HG02973 (cell line): ENCODE measurements at regions not wholly inside any gene's neighbourhood (a gene's known extent, or its start where the extent isn't known, plus 50 kb on each side); places are given as distances from the start of the nearest gene placed in this dataset.

Experiments
- ATAC-seq: cut with Tn5 transposase; IDR thresholded peaks from one replicate; pipeline ENCODE4 v1.9.1; 2021; ENCODE audit warnings: moderate library complexity; ENCODE audit not compliant: unreplicated experiment

DNA sequence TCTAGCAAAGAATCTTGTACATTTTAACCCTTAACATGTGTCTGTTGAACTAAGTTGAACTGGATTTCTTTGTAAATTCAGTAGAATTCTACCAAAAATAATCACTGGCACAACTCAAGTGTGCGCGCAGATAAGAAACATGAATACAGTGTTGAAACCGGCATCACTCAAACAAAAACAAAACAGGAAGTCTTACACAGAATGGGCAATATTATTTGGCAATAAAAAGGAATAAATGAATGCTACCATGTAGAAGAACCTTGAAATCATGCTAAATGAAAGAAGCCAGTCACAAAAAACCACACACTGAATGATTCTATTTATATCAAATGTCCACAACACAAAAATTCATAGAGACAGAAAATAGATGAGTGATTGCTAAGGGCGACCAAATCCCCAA lies 102.9 kb upstream of the ZFHX3 start:
- ATAC-seq = no peak

GRCh38 chr16:73149334-73149733 lies 101.4 kb upstream of the ZFHX3 start:
- ATAC-seq = no peak

GRCh38 chr16:73147958-73148357 lies 100.0 kb upstream of the ZFHX3 start:
- no peak for ATAC-seq

DNA sequence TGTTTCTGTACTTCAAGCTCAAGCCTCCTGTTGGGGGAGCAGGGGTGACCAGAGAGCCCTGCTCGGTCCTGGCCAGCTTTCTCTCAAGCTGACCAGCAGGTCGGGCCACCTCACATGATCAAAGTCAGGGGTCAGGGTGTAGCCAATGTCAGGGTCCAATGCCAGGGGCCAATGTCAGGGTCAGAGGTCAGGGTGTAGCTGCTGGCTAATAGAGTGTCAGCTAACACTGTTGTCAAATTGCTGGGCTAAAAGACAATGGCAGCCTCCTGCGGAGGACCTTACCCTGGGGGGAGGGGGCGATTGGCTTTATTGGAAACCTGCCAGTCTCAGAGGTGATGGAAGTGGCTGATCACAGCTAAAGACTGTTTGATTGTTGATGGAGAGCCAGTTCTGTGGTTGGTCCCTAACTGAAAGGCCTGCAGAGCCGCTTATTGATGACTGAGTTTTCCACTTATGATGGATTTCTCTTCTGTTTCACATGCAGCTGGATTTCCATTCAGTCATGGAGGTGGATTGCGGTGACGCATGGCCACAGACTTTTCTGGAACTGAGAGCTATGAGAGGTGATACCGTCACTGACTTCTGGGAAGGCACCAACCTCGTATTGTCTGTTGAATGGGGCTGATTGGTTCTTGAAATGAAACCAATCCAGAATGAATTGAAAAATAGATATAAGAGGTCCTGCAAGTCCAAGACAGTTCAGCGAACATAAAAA lies 97.4 kb upstream of the ZFHX3 start:
- ATAC-seq = no peak

- ATAC-seq = no peak
Measured at GRCh38 chr16:73143576-73144422, 95.9 kb upstream of the ZFHX3 start.

DNA sequence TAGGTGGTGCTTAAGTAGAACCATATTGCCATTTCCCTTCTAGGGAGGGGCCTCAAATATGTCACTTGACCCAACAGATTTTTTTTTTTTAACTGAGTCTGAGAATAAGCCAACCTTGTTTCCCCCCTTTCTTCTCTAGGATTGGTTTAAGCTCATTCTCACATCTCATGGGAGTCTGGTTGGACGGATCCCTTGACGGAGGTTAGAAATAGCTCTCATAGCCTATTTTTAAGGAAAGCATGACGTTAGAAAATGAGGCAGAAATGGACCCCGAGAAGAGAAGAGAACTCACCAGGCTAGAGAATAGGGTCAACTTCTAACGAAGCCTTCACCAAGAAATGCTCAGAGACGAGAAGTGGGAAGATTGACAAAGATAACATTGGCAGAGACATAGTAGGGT lies 95.1 kb upstream of the ZFHX3 start:
- no peak for ATAC-seq

- ATAC-seq = no peak
Measured at GRCh38 chr16:73142053-73142854, 94.3 kb upstream of the ZFHX3 start.

DNA sequence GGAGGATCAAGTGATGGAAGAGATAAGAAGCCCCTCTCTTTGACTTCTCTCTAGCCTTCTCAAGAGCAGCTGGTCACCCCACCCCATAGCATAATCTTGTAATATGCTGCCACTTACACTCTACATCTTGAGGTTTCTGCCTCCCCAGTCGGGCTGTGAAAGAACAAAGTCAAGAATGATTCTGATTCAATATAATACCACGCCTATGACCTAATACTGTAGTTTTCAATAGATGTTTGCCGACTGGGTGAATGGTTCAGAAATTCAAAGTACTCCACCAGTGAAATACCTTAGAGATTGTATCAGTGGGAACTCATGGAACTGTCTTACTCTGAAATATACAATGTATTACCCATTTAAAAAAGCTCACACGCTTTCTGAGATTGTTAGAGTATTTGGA lies 93.0 kb upstream of the ZFHX3 start:
- ATAC-seq = no peak

- no peak for ATAC-seq
Measured at GRCh38 chr16:73131156-73131862, 83.4 kb upstream of the ZFHX3 start.

GRCh38 chr16:73129455-73129854 lies 81.5 kb upstream of the ZFHX3 start:
- ATAC-seq = no peak

DNA sequence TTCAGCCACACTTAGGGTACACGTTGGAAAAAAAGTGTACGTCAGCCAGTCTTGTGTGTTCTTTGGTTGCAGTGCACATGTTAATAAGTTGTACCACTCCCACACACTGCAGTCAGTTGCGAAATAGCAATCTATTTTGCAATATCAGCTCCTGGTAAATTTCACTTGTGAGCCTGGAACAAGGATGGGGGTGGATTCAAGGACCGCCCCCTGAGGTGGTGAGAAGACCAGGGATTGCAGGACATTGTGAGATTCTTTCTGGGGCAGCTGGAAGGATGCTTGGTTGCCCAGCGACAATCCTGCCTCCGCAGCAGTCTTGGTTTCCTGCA lies 78.6 kb upstream of the ZFHX3 start:
- no peak for ATAC-seq

GRCh38 chr16:73125850-73126524 lies 78.1 kb upstream of the ZFHX3 start:
- ATAC-seq = no peak

- no peak for ATAC-seq
Measured at GRCh38 chr16:73124665-73125375, 76.9 kb upstream of the ZFHX3 start.

DNA sequence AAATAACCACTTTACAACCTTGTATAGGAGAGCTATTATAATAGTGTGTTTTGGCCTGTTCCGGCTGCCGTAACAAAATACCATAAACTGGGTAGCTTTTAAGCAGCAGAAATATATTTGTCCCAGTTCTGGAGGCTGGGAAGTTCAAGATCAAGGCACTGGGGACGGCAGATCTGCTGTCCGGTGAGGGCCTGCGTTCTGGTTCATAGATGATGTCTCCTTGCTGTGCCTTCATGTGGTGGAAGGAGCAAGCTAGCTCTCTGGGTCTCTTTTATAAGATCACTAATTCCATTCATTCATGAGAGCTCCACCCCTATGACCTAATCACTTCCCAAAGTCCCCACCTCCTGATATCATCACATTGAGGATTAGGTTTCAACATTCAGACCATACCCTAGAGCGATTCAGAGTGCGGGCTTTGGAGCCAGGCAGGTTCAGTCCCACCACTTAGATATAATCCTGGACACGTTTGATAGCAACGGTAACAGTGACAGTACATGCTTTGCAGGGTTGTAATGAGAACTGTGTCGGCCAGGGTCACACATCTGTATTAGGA lies 76.2 kb upstream of the ZFHX3 start:
- no peak for ATAC-seq

GRCh38 chr16:73122604-73123391 lies 74.9 kb upstream of the ZFHX3 start:
- ATAC-seq = no peak

DNA sequence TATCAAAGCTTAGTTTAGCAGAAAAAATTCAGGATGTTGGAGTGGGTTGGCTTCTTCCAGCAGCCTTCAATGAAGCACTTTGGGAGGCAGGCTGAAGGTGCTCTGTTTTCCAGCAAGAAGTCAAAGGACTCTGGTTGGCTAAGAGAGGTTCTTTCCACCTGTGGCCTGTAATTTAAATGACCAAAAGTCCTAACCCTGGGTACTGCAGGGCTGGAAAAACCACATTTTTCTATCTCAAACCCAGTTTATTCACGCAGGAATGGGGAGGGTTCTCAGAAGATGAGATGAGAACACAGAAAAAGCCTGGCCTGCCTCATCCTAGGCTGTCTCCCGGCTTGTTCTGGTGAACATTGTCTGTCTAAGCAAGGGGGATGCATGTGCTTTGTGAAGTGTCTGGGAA lies 68.6 kb upstream of the ZFHX3 start:
- ATAC-seq = no peak

DNA sequence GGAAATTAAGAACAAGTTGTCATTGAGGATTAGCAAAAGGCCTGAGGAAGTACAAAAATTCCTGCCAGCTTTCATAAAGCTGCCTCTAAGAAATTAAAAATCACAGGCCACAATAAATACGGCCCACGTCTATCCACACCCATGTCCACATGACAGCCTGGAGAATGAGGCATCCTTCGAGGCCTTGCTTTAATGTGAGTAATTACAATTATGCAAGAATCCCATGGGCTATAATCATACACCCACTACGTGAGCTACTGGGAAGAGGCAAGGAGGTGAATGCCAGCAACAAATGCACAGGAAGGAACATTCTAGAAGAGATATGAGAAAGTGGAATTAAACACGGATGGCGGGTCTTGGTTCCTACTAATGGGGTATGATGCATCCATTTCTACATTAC lies 65.4 kb upstream of the ZFHX3 start:
- ATAC-seq = no peak

- no peak for ATAC-seq
Measured at GRCh38 chr16:73108195-73108963, 60.5 kb upstream of the ZFHX3 start.
